ENCODE measurements at regions not wholly inside any gene's neighbourhood (a gene's known extent, or its start where the extent isn't known, plus 50 kb on each side); places are given as distances from the start of the nearest gene placed in this dataset.

DNA sequence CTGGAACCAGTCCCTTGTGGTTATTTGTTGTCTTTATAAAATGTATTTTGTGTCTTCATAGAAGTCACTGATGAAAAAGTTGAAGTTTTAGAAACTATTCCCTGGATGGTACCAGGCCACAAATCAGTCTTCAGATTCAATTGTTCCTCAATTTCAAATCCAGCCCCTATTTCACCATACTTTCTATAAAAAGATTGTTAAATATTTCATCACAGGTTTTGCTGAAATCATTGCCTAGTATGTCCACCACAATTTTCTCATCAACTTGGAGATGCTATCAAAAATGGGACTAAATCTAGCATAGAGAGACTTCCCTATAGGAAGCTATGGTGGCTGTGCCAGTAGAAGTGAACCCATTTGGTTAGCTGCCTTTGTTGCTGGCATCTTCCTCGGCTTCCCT lies 118.5 kb downstream of the RAB18 start:
- Histone ChIP-seq H3K4me3 (ENCODE audit: low read depth, low read length) (no peak overlapping the region), H3K36me3 (replicated peaks) (no peaks in the 10 kb centered on the region), H3K27me3 (replicated peaks) (no peaks in the 10 kb centered on the region), H3K27ac (no peak overlapping the region)
- no peak for DNase-seq
- TF ChIP-seq, protein P1, sequence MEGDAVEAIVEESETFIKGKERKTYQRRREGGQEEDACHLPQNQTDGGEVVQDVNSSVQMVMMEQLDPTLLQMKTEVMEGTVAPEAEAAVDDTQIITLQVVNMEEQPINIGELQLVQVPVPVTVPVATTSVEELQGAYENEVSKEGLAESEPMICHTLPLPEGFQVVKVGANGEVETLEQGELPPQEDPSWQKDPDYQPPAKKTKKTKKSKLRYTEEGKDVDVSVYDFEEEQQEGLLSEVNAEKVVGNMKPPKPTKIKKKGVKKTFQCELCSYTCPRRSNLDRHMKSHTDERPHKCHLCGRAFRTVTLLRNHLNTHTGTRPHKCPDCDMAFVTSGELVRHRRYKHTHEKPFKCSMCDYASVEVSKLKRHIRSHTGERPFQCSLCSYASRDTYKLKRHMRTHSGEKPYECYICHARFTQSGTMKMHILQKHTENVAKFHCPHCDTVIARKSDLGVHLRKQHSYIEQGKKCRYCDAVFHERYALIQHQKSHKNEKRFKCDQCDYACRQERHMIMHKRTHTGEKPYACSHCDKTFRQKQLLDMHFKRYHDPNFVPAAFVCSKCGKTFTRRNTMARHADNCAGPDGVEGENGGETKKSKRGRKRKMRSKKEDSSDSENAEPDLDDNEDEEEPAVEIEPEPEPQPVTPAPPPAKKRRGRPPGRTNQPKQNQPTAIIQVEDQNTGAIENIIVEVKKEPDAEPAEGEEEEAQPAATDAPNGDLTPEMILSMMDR (IDR thresholded peaks at IDR 0.05; ENCODE audit: low read depth, low read length, missing control alignments) = no peak
- in situ Hi-C loops (cut with HindIII; ENCODE audit: low pct_ligation_motif_present, low sequenced_read_pairs) = no loop called here
